Breast epithelium (tissue), 4 donors: ENCODE measurements at regions not wholly inside any gene's neighbourhood (a gene's known extent, or its start where the extent isn't known, plus 50 kb on each side); places are given as distances from the start of the nearest gene placed in this dataset.

Source experiments
- DNase-seq, 2 donors: peaks; one replicate each; pipeline ENCODE4 v3.0.0-alpha.2; 2019; ENCODE audit warnings: low spot score in 2 of 2
- H3K27ac ChIP-seq, 2 donors: fragments of 200-600 bp; sonication (generic) in 1 of 2; one replicate each; pipeline ENCODE4 v1.5.1; 2016 to 2019; ENCODE audit warnings: mild to moderate bottlenecking in 1 of 2
- H3K27me3 ChIP-seq, 2 donors: fragments of 200-600 bp; sonication (generic) in 1 of 2; one replicate each; pipeline versions ENCODE4 v1.5.1 to v1.6.0; 2017 to 2019; ENCODE audit warnings: control low read depth in 1 of 2, mild to moderate bottlenecking in 1 of 2
- H3K36me3 ChIP-seq: fragments of 200-600 bp; one replicate; pipeline ENCODE4 v1.5.1; 2019
- H3K4me1 ChIP-seq, 2 donors: fragments of 200-600 bp; sonication (generic); one replicate each; pipeline ENCODE4 v1.5.1; 2016 to 2019; ENCODE audit warnings: control low read depth in 1 of 2
- H3K4me3 ChIP-seq, 3 donors: fragments of 200-600 bp; sonication (generic); 1 replicate in 2 of 3; 2 replicates in 1 of 3; pipeline ENCODE4 v1.5.1; 2016 to 2019; ENCODE audit warnings: mild to moderate bottlenecking in 3 of 3, moderate library complexity in 2 of 3
- H3K9me3 ChIP-seq, 2 donors: fragments of 200-600 bp; sonication (generic) in 1 of 2; one replicate each; pipeline ENCODE4 v1.5.1; 2016 to 2019; ENCODE audit warnings: control low read depth in 1 of 2
- POLR2A ChIP-seq: fragments of 450-650 bp; IDR thresholded peaks from one replicate; pipeline ENCODE4 v1.6.1; 2016; ENCODE audit warnings: antibody characterized with exemption, mild to moderate bottlenecking, moderate library complexity
- POLR2AphosphoS5 ChIP-seq, 3 donors: sonication (generic); formaldehyde crosslinking; IDR thresholded peaks; one replicate each; pipeline ENCODE4 v1.6.1; 2017; ENCODE audit warnings: antibody characterized with exemption in 3 of 3
- intact Hi-C: fragments of 100-400 bp; cut with DNase I; formaldehyde crosslinking; loops from one replicate; pipeline ENCODE4 v1.15.1; 2023; ENCODE audit warnings: low total_unique reads
- TF ChIP-seq, protein P1 (sequence below), 3 donors: fragments of 450-650 bp; IDR thresholded peaks; one replicate each; pipeline ENCODE4 v1.5.1; 2016 to 2017; ENCODE audit warnings: antibody characterized with exemption in 3 of 3, mild to moderate bottlenecking in 3 of 3, moderate library complexity in 3 of 3

DNA sequence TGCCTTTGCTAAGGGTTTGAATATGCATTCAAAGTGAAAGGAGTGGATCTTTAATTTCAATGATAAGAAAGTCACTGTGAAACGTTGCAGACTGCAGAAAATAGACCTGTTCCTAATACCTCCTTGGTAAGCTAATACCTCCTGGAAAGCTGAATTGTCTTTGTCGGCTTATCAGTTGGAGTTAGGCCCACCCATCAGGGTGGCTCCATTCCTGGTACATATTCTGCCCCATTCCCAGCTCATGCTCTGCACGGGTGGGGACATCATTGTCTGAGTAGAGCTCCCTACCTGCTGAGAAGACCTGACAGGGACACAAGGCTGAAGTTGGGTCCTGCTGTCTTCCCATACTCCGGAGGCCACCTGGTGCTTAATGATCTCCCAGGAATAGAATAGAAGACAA, 203.3 kb downstream of the EN1 start:
- no peaks in the 10 kb centered on the region for H3K36me3 ChIP-seq
- H3K27me3 ChIP-seq = peaks cover 0 to 4% of the 10 kb centered on the region in 2 donors
- H3K27ac ChIP-seq = no peak overlapping the region
- DNase-seq = no peak
- H3K9me3 ChIP-seq = no peaks in the 10 kb centered on the region
- no peaks in the 10 kb centered on the region for H3K4me1 ChIP-seq
- TF ChIP-seq POLR2A = no peak
- TF ChIP-seq, protein P1, sequence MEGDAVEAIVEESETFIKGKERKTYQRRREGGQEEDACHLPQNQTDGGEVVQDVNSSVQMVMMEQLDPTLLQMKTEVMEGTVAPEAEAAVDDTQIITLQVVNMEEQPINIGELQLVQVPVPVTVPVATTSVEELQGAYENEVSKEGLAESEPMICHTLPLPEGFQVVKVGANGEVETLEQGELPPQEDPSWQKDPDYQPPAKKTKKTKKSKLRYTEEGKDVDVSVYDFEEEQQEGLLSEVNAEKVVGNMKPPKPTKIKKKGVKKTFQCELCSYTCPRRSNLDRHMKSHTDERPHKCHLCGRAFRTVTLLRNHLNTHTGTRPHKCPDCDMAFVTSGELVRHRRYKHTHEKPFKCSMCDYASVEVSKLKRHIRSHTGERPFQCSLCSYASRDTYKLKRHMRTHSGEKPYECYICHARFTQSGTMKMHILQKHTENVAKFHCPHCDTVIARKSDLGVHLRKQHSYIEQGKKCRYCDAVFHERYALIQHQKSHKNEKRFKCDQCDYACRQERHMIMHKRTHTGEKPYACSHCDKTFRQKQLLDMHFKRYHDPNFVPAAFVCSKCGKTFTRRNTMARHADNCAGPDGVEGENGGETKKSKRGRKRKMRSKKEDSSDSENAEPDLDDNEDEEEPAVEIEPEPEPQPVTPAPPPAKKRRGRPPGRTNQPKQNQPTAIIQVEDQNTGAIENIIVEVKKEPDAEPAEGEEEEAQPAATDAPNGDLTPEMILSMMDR (IDR thresholded peaks at IDR 0.05) = no peak
- TF ChIP-seq POLR2AphosphoS5 (IDR thresholded peaks at IDR 0.05) = no peak
- intact Hi-C loops = no loop called here
- H3K4me3 ChIP-seq = no peak overlapping the region

DNA sequence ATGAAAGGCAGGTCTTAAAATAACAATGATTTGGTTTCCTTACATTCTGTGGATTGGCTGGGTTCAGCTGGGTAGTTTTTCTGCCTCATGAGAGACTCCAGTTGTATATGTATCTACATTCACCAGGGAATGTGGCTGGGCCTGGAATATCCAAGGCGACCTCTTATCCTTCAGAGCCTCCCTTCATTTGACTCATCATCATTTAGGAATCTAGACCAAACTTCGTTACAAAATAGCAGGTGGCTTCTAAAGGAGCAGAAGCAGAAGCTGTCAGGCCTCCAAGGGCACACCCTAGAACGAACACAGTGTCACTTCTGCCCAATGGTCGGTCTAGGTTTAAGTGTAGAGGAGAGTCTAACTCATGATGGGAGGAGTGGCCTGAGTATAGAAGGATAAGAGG, 204.2 kb downstream of the EN1 start:
- H3K4me1 ChIP-seq = no peaks in the 10 kb centered on the region
- no peaks in the 10 kb centered on the region for H3K9me3 ChIP-seq
- no peaks in the 10 kb centered on the region for H3K36me3 ChIP-seq
- no peak for DNase-seq
- H3K27me3 ChIP-seq = peaks cover 0 to 1% of the 10 kb centered on the region in 2 donors
- H3K4me3 ChIP-seq = no peak overlapping the region
- no peak overlapping the region for H3K27ac ChIP-seq
- intact Hi-C loops = no loop called here
- TF ChIP-seq, protein P1 (IDR thresholded peaks at IDR 0.05) = no peak
- TF ChIP-seq POLR2AphosphoS5 (IDR thresholded peaks at IDR 0.05) (no peak), POLR2A (no peak)

DNA sequence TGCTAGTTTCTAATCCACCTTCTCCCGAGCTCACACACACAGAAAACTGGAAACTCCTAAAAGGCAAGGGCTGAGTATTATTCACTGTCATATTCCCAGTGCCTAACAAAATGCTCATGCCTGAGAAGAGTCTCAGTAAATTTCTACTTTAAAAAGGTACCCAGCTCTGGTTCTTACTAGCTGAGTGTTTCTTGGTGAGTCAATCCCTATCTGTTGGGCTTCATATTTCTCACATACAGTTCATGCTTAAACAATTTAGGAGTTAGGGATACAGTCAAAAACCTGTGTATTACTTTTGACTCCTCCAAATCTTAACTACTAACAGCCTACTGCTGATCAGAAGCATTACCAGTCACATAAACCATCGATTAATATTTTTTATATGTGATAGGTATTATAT, 204.9 kb downstream of the EN1 start:
- H3K9me3 ChIP-seq = no peaks in the 10 kb centered on the region
- no peak for TF ChIP-seq POLR2A
- TF ChIP-seq, protein P1 (IDR thresholded peaks at IDR 0.05) = no peak
- TF ChIP-seq POLR2AphosphoS5 (IDR thresholded peaks at IDR 0.05) = no peak
- H3K4me1 ChIP-seq = no peaks in the 10 kb centered on the region
- H3K4me3 ChIP-seq = no peak overlapping the region
- no peak overlapping the region for H3K27ac ChIP-seq
- intact Hi-C loops = no loop called here
- H3K27me3 ChIP-seq = no peaks in the 10 kb centered on the region
- no peaks in the 10 kb centered on the region for H3K36me3 ChIP-seq
- no peak for DNase-seq

DNA sequence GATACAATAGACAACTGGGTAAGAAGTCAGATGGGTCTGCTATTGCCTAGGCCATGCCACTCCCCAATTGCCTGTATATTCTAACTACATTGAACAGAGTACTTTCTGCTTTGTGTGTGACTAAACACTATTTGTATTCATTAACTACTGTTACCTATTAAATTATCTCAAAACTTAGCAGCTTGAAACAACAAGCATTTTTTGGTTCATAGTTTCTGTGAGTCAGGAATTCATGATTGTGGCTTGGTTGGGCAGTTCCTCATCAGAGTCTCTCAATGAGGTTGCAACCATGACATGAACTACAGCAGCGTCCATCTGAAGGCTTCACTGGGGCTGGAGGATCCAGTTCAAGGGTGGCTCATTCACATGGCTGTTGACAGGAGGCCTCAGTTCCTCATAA, 205.7 kb downstream of the EN1 start:
- H3K27me3 ChIP-seq = no peaks in the 10 kb centered on the region
- intact Hi-C loops = no loop called here
- no peaks in the 10 kb centered on the region for H3K9me3 ChIP-seq
- H3K4me1 ChIP-seq = no peaks in the 10 kb centered on the region
- TF ChIP-seq POLR2A = no peak
- no peak for DNase-seq
- H3K4me3 ChIP-seq = no peak overlapping the region
- no peak overlapping the region for H3K27ac ChIP-seq
- no peaks in the 10 kb centered on the region for H3K36me3 ChIP-seq

DNA sequence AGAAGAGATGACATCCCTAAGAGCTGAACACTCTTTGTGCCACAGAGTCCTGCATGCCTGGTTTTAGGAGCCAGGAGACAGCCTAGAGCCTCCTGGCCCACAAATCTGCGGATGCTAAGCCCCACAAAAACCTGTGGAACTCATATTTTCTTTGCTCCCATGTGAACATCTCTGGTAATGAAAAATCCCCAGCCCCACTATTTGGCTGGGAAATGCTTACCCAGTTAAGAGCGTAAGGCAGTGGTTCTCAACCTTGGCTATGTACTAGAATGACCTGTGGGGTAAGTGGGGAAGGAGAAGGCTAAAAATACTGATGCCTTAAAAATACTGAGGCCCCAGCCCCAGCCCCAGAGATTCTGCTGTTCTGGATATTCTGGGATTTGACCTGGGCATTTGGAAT, 208.1 kb downstream of the EN1 start:
- Histone ChIP-seq H3K27ac (no peak overlapping the region), H3K9me3 (no peaks in the 10 kb centered on the region), H3K4me3 (no peak overlapping the region), H3K36me3 (no peaks in the 10 kb centered on the region), H3K27me3 (peaks cover 0 to 3% of the 10 kb centered on the region in 2 donors), H3K4me1 (no peaks in the 10 kb centered on the region)
- intact Hi-C loops = no loop called here
- no peak for TF ChIP-seq POLR2A
- TF ChIP-seq, protein P1 (IDR thresholded peaks at IDR 0.05) = no peak
- DNase-seq = no peak

DNA sequence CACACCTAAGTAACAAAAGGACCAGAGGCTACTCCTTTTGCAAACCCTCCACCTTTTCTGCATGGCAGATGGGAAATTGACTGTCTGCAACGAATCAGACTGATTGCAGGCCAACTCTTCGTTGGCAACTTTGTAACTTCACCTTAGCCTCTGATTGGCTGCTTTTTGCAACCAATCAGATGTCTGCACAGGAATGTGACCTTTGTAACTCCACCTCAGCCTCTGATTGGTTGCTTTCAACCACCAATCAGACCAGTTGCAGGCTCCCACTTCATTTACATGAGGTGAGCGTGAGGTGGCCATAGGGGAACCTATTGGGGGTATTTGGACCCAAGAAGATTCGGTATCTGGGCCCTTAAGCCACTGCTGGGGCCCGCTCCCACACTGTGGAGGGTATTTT, 209.0 kb downstream of the EN1 start:
- H3K4me1 ChIP-seq = no peaks in the 10 kb centered on the region
- intact Hi-C loops = no loop called here
- no peak for DNase-seq
- TF ChIP-seq POLR2A (no peak), POLR2AphosphoS5 (IDR thresholded peaks at IDR 0.05) (no peak)
- TF ChIP-seq, protein P1 (IDR thresholded peaks at IDR 0.05) = no peak
- no peak overlapping the region for H3K27ac ChIP-seq
- H3K9me3 ChIP-seq = no peaks in the 10 kb centered on the region
- H3K27me3 ChIP-seq = peaks cover 0 to 3% of the 10 kb centered on the region in 2 donors
- no peak overlapping the region for H3K4me3 ChIP-seq
- no peaks in the 10 kb centered on the region for H3K36me3 ChIP-seq
